ENCODE measurements at regions not wholly inside any gene's neighbourhood (a gene's known extent, or its start where the extent isn't known, plus 50 kb on each side); places are given as distances from the start of the nearest gene placed in this dataset.

- no peak for TF ChIP-seq ZNF148 (tag by site-specific recombination; IDR thresholded peaks at IDR 0.05; ENCODE audit: borderline replicate concordance)
- no peak for TF ChIP-seq BCL11A (tag by site-specific recombination; IDR thresholded peaks at IDR 0.05; ENCODE audit: low read depth)
- TF ChIP-seq MZF1 (tag by site-specific recombination; IDR thresholded peaks at IDR 0.05; ENCODE audit: borderline replicate concordance) = no peak
- no peak for TF ChIP-seq ZBTB20 (tag by site-specific recombination; IDR thresholded peaks at IDR 0.05)
- no peak for TF ChIP-seq ZNF518A (tag by site-specific recombination; conservative IDR thresholded peaks at IDR 0.05; ENCODE audit: low read depth)
- TF ChIP-seq ZNF76 (tag by site-specific recombination; IDR thresholded peaks at IDR 0.05; ENCODE audit: borderline replicate concordance, low read depth) = no peak
- TF ChIP-seq KLF7 (tag by site-specific recombination; IDR thresholded peaks at IDR 0.05; ENCODE audit: borderline replicate concordance) = no peak
- no peak for TF ChIP-seq ZNF416 (tag by site-specific recombination; IDR thresholded peaks at IDR 0.05)
- TF ChIP-seq AEBP2 (tag by site-specific recombination; IDR thresholded peaks at IDR 0.05; ENCODE audit: borderline replicate concordance) = no peak
- TF ChIP-seq ZBTB8A (tag by site-specific recombination; IDR thresholded peaks at IDR 0.05) = no peak
- TF ChIP-seq ZNF132 (tag by site-specific recombination; IDR thresholded peaks at IDR 0.05; ENCODE audit: borderline replicate concordance) = no peak
- TF ChIP-seq ZBTB21 (tag by site-specific recombination; IDR thresholded peaks at IDR 0.05) = no peak
- no peak for TF ChIP-seq ZNF221 (tag by site-specific recombination; IDR thresholded peaks at IDR 0.05; ENCODE audit: borderline replicate concordance)
- TF ChIP-seq ZBTB1 (tag by site-specific recombination; IDR thresholded peaks at IDR 0.05) = no peak
- no peak for TF ChIP-seq ZBTB6 (tag by site-specific recombination; IDR thresholded peaks at IDR 0.05)
- no peak for TF ChIP-seq HIC1 (tag by site-specific recombination; IDR thresholded peaks at IDR 0.05)
- no peak for TF ChIP-seq ZNF704 (tag by site-specific recombination; IDR thresholded peaks at IDR 0.05)
- TF ChIP-seq ZNF560 (tag by site-specific recombination; IDR thresholded peaks at IDR 0.05; ENCODE audit: borderline replicate concordance) = no peak
- TF ChIP-seq ZNF174 (tag by site-specific recombination; IDR thresholded peaks at IDR 0.05) = no peak
- TF ChIP-seq ZNF658 (tag by site-specific recombination; IDR thresholded peaks at IDR 0.05) = no peak
- no peak for TF ChIP-seq ZBTB10 (tag by site-specific recombination; IDR thresholded peaks at IDR 0.05)
Measured at GRCh38 chr3:181561139-181562031, 150.3 kb upstream of the SOX2 start (continued).

Data from HEK293 (cell line).